GM12865 (cell line): ENCODE measurements at regions not wholly inside any gene's neighbourhood (a gene's known extent, or its start where the extent isn't known, plus 50 kb on each side); places are given as distances from the start of the nearest gene placed in this dataset.
"Not testable (repeated sequence)": the region's sequence is repeated elsewhere in the genome, so short reads cannot be mapped to it uniquely, and the experiment has no call there.

Source experiments
- DNase-seq: peaks from one replicate; pipeline ENCODE4 v3.0.0; 2010; ENCODE audit warnings: low read depth
- H3K4me3 ChIP-seq: 2 replicates; pipeline ENCODE4 v1.5.1; 2011; ENCODE audit warnings: mild to moderate bottlenecking, low read depth, low read length, control low read depth
- TF ChIP-seq, protein P1 (sequence below): IDR thresholded peaks from 2 replicates; pipeline ENCODE4 v1.5.1; 2011; ENCODE audit warnings: low read length, control low read depth, low read depth, inconsistent platforms; ENCODE audit not compliant: insufficient read depth; ENCODE audit errors: missing control alignments

- TF ChIP-seq, protein P1, sequence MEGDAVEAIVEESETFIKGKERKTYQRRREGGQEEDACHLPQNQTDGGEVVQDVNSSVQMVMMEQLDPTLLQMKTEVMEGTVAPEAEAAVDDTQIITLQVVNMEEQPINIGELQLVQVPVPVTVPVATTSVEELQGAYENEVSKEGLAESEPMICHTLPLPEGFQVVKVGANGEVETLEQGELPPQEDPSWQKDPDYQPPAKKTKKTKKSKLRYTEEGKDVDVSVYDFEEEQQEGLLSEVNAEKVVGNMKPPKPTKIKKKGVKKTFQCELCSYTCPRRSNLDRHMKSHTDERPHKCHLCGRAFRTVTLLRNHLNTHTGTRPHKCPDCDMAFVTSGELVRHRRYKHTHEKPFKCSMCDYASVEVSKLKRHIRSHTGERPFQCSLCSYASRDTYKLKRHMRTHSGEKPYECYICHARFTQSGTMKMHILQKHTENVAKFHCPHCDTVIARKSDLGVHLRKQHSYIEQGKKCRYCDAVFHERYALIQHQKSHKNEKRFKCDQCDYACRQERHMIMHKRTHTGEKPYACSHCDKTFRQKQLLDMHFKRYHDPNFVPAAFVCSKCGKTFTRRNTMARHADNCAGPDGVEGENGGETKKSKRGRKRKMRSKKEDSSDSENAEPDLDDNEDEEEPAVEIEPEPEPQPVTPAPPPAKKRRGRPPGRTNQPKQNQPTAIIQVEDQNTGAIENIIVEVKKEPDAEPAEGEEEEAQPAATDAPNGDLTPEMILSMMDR: no peak
- DNase-seq: no peak
- H3K4me3 ChIP-seq: no peak overlapping the region
These were observed 503.2 kb downstream of the TMEM114 start for GRCh38 chr16:8087146-8087545.

GRCh38 chr16:8084882-8085281, 505.4 kb downstream of the TMEM114 start:
- no peak for DNase-seq
- TF ChIP-seq, protein P1: no peak
- H3K4me3 ChIP-seq: no peak overlapping the region

DNA sequence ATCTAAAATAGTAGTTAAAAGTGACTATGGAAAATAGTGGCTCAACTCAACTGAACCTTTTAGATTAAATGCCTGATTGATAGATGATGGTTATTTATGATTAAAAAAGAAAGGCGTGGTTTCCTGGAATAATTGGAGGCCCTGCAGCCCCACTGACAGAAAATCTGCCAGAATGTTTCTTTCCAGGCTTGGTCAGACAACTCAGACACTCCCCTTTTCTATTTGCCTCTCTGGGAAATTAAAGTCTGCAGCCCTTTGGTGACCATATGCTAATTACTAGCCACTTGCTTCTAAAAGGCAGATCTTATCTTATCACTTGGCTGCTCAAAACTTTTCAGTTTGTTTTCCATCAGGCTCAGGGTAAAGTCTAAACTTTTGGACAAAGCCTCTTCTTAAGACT, 506.0 kb downstream of the TMEM114 start:
- no peak for DNase-seq
- H3K4me3 ChIP-seq: no peak overlapping the region
- TF ChIP-seq, protein P1: no peak

GRCh38 chr16:8083560-8083959, 506.8 kb downstream of the TMEM114 start:
- H3K4me3 ChIP-seq: no peak overlapping the region
- DNase-seq: no peak
- TF ChIP-seq, protein P1: no peak

- no peak for DNase-seq
- TF ChIP-seq, protein P1: no peak
- H3K4me3 ChIP-seq: no peak overlapping the region
These were observed 509.5 kb downstream of the TMEM114 start for GRCh38 chr16:8080817-8081216.

DNA sequence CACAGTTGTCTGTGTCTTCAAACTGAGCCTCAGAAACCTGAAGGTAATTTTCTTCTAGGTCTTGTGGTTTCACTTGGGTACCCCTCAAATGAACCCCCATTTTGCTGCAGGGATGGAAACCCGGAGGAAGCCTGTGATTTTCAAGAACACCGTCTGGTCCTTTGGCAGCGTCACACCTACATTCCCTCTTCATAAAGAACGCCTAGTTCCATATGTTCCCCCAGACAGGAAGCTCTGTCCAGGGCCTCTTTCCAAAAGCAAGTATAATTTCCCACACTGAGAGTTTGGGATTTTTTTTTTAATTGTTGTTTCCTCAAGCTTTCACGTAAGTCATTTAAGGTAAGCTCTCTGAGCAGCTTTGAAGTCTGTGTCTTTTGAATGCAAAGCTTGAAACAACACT, 515.0 kb downstream of the TMEM114 start:
- DNase-seq: no peak
- TF ChIP-seq, protein P1: no peak
- H3K4me3 ChIP-seq: no peak overlapping the region

GRCh38 chr16:8070506-8070905, 519.8 kb downstream of the TMEM114 start:
- no peak for DNase-seq
- H3K4me3 ChIP-seq: no peak overlapping the region
- TF ChIP-seq, protein P1: no peak

- H3K4me3 ChIP-seq, DNase-seq: not testable (repeated sequence)
These were observed 522.1 kb downstream of the TMEM114 start for GRCh38 chr16:8068225-8068624.
